Thyroid gland (tissue), 4 donors: ENCODE measurements at regions not wholly inside any gene's neighbourhood (a gene's known extent, or its start where the extent isn't known, plus 50 kb on each side); places are given as distances from the start of the nearest gene placed in this dataset.

Experiments
- POLR2A ChIP-seq, 2 donors: fragments of 450-650 bp; IDR thresholded peaks; one replicate each; pipeline ENCODE4 v1.6.1; 2017; ENCODE audit warnings: antibody characterized with exemption in 2 of 2, mild to moderate bottlenecking in 2 of 2, moderate library complexity in 1 of 2
- TF ChIP-seq, protein P1 (sequence below), 6 experiments: fragments of 200-600 bp in 3 of 6; fragments of 450-650 bp in 3 of 6; sonication (generic) in 3 of 6; IDR thresholded peaks; one replicate each; pipeline ENCODE4 v1.5.1; 2016 to 2019; ENCODE audit warnings: antibody characterized with exemption in 6 of 6, mild to moderate bottlenecking in 2 of 6, inconsistent platforms in 1 of 6, moderate library complexity in 1 of 6

DNA sequence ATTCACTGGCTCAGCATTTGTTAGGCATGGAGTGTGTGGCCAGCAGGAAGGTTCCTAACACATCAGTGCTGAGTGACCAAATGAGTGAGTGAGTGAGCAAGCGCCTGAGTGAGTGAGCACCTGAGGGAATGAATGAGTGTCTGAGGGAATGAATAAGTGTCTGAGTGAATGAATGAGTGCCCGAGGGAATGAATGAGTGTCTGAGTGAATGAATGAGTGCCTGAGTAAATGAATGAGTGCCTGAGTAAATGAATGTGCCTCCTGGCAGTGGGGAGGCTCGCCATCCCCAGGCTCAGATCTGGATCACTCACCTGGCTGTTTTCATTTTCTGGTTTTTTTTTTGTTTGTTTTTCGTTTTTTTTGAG, 52.1 kb upstream of the TCF20 start:
- TF ChIP-seq POLR2A (IDR thresholded peaks at IDR 0.05), result no peak
- TF ChIP-seq, protein P1, sequence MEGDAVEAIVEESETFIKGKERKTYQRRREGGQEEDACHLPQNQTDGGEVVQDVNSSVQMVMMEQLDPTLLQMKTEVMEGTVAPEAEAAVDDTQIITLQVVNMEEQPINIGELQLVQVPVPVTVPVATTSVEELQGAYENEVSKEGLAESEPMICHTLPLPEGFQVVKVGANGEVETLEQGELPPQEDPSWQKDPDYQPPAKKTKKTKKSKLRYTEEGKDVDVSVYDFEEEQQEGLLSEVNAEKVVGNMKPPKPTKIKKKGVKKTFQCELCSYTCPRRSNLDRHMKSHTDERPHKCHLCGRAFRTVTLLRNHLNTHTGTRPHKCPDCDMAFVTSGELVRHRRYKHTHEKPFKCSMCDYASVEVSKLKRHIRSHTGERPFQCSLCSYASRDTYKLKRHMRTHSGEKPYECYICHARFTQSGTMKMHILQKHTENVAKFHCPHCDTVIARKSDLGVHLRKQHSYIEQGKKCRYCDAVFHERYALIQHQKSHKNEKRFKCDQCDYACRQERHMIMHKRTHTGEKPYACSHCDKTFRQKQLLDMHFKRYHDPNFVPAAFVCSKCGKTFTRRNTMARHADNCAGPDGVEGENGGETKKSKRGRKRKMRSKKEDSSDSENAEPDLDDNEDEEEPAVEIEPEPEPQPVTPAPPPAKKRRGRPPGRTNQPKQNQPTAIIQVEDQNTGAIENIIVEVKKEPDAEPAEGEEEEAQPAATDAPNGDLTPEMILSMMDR (IDR thresholded peaks at IDR 0.05), result no peak
